T1000 (cell line): ENCODE measurements at regions not wholly inside any gene's neighbourhood (a gene's known extent, or its start where the extent isn't known, plus 50 kb on each side); places are given as distances from the start of the nearest gene placed in this dataset.

Experiments used
- DNase-seq: peaks from one replicate; lab custom pipeline; 2025; ENCODE audit warnings: mixed read lengths; lab: John Stamatoyannopoulos, UW

DNA sequence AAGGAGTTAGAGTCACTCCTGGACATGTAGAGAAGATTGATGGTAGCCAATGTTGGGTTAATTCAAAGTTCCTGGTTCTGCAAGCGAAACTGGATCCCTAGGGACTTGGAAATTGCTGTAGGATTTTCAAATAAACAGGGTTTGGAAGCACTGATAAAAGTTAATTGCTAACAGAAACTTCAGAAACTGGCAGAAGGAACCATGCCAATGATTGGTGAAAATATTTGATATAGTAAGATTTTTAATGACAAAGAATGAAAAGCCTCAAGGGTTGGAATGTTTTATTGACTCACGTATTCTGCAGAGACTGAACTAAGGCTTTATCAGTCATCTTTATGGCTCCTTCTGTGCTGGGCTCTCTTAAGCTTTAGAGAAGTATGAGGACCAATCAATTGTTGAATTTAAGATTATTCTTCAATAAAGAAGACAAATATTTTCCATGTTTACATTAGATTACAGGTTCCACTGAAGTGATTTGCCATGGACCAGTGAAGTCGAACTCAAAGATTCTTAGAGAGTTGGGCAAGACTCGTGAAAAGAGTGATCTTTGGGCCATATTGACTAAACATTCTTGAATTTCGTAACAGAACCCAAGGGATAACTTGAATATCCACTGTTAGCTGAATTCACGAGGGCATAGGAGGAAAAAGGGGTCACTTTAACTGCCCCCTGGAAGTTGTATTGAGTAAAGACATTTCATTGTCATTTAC lies 371.4 kb downstream of the HDGFL1 start:
- no peak for DNase-seq

DNA sequence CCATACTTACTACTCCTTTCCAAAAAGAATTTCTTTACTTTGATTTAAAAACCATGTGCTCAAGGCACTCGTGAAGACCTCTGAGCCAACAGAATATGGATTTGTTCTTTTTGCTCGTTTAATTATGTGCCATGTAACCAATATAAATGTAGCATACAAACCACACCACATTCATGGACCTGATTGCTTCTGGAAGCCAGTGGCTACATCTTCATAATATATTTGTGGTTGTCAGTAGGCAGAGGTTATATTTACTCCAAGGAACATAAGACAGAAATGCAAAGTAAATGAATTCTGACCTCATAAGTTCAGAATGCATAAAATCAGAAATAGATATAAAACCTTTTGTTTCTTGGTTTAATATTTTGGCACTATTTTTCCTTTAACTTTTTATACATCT lies 373.0 kb downstream of the HDGFL1 start:
- DNase-seq: no peak

DNA sequence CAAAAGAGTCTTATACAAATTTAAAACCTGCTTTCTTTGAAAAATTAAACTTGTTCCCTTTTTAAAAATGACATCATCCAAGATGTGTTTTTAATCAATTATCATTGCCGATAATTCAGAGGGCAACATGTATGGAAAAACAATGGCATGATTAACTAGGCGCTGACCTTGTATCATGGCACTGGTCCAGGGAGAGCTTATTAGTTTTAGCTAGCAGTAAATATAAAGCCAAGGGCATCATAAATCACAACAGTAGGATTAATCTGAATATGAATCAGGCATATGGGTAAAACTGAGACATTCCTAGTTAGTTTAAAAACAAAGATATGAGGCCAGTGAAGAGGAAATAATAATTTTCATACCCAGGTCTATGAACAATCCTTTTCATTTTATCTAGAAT lies 374.0 kb downstream of the HDGFL1 start:
- DNase-seq: no peak

DNA sequence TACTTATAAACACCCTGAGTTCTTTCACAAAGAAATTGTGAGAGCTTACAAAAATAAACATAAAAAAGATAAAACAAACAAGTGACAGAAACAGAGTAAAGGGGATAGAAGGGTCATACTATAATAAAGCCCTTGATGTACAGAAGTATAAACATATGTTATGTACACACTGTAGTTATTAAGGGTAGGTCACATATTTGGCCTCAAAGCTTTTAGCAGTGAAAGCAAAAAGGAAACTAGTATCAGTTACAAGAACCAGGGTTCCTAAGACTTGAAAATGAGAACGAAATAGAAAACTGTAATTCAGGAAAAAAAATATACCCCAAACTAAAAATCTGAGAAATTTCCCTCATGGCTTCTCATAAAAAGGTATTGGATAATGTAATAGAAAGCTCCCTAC lies 380.6 kb downstream of the HDGFL1 start:
- no peak for DNase-seq

DNA sequence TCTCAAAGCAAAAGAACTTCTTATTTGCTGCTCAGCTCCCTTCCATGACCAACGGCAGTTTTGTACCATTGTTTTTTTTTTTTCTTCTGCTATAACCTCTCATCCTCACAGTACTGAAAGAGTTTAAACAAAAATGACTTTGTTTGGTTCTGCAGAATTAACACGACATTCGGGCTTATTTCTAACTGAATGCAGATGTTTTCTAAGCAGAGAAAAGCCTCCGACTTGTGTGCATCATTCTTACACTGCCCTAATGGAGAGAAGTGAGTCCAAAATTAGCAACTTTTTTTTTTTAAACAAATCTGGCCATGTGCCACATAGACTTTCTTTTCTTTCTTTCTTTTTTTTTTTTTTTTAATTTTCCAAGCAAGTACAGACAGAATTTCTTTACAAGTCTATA lies 382.7 kb downstream of the HDGFL1 start:
- no peak for DNase-seq

DNA sequence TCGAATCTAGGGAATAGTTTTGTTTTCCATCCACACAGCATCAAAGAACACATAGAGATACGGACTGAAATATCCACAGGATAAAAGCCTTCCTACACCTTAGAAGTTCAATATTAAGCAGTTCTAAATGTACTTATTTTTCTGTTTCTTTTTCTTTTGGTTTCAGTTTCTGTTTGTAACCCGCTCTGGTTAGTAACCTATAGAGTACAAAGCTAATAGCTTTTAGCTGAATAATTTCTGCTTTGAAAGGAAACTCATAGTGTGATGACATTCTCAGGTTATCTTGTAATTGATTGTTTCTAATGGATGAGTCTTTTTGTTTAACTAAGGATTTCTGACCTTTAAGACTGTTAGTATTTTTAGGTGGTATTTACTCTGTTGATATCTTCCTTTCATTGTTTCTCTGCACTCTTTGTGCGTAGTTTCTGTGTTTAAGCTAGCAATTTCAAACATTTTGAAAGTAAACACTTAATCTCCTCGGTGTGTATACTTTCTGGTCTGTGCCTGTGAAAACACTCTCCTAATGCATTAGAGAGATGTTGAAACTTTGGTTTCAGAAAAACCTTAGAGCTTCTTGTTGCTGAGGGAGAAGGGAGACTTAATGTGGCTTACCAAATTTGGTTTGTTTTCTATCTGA lies 385.5 kb downstream of the HDGFL1 start:
- DNase-seq: no peak

DNA sequence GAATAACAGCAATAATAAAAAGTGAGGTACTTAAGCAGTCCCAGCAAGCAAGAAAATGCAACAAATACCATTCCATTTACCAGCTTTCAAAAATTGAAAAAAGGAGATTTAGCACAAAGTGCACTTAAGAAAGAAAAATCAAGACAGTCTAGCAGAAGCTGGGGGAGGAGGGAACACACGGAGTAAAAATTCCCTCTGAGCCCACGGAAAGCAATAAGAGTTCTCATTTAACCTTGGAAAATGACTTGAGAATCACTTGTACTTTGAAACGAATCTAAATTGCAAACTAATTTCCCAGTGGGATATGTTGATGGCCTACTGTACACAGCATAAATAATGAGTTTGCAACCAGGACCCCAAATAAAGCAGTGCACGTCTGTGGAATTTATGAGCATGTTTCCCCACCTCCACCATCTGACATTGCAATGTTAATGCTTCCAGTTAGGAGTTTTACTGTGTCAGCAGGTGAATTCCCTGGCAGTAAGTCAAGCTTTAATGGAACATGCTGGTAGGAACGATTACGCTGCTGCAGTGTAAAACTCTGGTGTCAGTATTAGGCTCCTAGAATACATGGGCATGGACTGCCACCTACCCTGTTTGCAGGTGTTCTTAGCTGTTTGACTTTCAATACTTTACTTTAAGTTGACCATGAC lies 386.8 kb downstream of the HDGFL1 start:
- no peak for DNase-seq

DNA sequence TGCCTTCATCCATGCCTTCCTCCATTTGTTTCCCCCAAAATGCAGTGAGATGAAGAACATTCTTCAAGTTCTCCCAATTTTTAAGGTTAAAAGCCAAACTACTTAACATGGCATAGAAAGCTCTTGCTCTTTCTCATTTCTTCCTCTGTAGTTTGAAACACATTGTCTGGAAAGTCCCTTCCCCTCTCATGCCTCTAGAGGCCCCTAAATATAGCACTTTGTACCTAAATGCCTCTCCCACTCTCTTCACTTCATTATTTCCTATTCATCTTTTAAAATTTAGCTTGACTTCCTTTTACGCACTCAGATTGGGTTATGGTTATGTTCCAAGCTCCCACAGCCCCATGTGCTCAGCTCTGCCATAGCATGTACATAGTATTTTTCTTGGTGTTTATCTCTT lies 389.3 kb downstream of the HDGFL1 start:
- DNase-seq: no peak

DNA sequence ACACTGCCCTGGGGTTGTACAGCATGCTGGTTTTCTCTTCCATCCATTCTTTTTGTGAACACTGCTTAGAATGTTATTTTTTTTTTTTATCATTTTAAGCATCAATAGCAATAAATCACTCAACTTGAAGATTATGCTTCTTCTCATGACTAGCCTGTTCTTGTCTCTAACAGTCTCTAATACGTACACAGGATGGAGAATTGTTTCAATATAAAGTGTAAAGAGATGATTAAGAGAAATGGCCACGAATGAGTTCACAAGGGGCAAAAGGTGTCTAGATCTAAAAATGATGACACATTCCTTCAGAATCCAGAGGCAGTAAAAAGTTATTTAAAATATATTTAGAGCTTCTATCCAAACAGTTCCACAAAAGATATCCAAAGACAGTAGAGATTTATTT lies 390.2 kb downstream of the HDGFL1 start:
- DNase-seq: no peak

DNA sequence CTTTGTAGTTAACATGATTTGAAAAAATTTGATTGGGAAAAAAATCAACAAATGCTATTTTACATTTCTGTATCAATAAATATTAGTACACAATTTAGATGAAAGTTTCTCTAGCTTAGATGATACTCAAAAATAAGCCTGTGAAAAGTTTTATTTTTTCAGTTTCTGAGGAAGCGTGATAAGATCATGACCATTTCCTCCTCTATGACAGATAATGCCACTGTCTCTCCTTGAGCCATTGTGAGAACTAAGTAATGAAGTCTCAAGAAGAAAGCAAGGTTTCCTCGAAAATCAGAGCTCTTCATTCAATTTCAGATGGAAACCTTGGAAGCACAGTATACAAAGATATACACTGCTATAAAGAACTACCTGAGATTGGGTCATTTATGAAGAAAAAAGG lies 395.0 kb downstream of the HDGFL1 start:
- no peak for DNase-seq

DNA sequence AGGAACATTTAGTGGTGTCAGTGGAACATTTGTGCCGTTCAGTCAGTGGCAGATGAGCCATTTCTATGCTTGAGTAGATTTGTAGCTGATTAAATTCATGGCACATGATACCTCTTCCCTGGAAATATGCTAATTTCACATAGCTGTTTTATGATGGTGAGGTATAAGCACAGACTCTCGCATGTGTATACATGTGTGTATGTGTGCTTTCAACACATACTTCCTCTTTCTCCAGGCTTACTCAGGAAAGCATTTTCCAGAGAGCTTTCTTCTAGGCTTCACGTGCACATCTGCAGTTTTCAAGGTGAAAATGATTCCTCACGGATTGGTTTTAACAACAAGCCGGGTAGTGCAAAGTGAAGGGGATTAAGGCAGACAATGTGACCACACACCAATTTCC lies 396.5 kb downstream of the HDGFL1 start:
- DNase-seq: no peak

DNA sequence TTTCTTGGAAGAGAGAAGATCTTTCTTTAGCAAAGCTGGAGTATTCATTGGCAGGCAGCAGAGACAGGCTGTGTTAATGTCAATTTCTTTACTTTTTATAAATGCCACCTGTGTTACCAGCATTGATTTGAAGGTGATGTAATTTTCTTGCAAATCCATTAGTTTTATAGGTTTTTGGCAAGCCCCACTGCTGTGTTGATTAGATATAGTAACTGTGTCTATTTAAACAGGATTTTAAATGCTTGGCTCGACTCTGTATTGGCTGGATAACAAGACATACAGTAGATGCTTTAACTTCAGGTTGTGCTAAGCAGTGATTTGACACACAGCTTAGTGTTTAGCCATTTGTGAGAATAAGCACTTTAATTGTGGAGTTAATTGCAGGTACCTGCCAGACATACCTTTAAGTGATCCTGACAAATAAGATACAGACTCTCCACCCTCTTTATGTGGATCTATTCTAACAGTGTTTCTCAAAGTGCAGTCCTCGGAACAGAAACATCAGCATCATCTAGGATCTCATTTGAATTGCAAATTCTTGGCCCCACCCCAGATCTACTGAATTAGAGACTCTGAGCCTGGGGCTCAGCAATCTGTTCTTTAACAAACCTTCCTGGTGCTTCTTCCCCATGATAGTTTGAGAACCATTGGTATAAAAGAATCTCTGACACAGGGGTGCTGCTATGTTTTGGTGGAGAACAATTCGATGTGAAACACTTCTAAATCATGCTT lies 397.5 kb downstream of the HDGFL1 start:
- DNase-seq: no peak

DNA sequence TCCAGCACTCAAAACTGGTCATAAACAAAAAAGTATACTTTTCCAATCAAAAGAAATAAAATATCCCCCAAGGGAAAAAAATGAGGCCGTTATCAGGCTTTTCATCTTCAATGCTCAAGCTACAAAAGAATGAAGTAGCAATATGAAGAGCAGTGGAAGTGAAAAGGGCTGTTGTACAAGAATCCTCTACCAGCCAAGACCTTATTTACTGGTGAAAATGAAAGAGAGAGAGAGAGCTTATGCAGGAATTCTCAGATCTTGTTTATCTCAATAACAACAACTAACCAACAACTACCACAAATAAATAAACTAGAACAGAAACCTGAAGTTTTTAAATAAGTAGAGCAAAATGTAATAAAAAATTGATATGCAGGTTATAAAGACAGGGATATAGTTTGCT lies 400.6 kb downstream of the HDGFL1 start:
- no peak for DNase-seq

DNA sequence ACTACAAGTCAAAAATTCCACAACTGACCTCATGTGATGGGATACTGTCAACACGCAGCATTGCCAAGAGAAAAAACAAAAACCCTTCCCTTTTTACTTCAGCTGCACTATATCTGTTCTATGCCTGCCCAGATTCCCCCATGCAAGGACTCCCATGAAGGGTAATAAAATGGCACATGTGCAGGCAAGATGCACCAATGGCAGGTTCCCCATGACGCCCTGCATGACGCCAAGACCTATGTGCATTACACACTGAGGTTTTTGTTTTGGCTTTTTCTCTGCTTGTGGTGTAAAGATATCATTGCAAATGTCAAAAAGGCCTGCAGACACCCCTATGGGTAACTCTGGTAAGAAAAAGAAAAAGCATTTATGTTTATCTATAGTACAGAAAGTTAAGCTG lies 403.4 kb downstream of the HDGFL1 start:
- no peak for DNase-seq

DNA sequence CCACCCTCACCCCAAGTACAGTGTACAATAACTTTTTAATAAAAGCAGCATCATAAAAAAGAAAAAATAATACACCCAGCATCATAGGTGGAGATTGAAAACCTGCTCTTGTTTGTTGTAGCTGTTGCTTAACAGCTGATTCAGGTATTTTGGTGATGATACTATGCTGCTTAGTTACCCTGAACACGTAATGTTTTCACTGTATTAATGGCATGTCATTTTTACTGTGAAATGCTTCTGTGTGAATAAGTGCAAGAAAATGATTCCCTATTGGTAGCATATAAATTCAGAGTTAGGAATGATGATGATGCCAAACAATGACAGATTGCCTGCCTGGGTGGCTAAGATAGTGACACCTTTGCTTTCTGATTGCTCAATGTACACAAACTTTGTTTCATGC lies 405.7 kb downstream of the HDGFL1 start:
- no peak for DNase-seq

DNA sequence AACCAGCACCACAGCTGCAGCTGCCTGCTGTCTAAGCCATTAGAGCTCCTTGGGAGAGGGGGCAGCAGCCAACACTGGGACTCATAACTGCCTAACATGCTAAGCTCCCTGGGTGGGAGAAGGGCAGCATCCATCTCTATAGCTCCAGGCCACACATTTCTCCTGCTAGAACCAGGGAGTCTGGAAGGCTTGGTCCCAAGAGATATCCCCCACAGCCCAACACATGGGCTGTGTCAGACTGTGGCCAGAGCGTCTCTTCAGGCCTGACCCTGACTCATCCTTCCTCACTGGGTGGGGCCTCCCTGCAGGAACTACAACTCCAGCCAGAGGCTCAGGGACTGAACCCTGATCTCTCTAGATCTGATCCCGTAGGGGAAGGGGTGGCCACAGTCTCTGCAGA lies 411.1 kb downstream of the HDGFL1 start:
- peak; percentile 60 for DNase-seq

DNA sequence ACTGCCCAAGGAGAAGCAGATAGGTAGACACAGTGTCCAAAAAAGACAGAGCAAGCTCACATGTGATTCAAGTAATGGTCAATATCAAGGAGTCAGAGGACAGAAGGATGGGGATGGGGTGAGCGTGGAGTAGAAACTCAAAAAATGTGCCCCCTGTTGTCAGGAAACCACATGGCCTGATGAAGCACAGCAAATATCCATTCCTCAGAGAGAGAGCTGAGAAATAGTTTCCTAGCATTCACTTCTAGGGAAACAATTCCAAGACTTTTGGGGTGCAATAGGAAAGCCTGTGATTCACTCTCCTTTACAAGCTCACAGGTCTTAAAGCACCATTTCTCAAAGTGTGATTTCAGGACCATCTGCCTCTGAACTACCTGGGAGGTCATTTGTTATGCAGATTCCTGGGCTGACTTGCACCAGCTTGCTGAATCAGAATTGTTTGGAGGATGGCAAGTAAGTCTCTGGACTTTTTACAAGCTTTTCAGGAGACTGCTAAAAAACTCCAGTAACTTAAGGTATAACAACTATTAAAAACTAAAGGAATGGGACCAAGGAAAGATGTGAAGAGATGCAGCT lies 432.8 kb downstream of the HDGFL1 start:
- no peak for DNase-seq

DNA sequence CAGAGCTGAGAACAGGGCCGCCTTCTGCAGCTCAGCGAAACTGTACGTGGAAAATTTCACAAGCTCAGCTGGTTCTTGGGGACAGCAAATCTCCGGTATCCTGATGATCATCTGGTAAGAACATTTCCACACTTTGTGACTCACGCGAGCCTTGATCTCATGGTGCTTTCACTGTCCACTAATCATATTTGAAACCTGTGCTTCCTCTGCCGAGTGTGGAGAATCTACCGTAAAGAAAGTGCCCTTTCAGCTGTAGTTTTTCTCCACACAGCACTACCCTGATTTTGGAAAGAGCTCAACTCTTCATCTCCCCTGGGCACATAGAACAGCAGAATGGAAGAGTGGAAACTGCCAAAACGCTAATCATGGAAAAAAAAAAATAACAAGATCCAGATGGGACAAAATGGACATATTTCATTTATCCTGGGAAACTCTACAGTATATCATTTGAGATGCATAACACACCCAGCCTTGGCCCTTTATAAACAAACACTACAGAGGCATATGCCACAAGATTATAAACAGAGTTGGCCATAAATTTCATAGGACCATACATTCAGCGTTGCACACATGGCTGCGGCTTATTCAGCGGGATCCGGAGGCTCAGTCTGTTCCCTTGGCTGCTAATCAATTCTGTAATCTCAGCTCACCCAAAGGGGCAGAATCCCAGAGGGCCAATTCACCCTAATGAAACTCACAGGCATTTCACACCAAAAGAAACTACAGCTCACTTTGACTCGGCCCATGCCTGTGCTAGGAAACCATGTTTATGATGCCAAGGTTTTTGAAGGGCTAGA lies 434.5 kb downstream of the HDGFL1 start:
- peak; percentile 24 for DNase-seq

DNA sequence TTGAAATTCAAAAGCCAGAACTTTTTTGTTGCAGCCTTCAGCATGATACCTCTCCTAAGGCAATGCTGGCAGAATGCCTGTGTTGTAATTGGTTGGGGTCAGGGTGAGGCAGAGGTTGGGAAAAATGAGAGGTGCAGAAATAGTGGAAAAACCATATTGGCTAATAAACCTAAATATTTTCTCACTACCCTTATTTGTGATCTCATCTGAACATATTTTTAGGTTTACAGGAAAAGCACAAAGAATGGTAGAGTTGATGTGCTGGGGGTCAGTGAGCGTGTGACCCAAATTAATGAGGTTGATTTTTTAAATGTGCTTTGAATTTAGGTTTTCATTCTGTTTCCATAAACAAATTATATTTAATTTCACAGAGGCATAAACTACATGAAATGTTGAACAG lies 437.3 kb downstream of the HDGFL1 start:
- no peak for DNase-seq

DNA sequence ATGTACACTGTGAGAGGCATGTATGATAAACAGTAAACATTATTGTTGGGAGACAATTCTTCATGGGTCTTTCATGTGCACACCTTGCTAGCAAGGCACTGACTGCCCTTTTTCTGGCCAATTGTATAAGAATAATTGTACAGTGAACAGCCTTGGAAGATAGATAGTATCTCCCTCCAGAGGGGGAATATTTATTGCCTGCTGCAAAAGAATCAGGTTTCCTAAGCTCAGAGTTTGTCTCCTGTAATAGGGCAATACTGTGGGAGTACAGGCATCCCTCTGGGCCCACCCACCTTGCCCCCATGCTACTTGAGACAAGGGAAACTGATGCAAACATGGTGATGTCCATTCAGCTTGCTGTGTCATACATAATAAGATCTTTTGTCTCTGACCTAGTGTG lies 442.2 kb downstream of the HDGFL1 start:
- no peak for DNase-seq

DNA sequence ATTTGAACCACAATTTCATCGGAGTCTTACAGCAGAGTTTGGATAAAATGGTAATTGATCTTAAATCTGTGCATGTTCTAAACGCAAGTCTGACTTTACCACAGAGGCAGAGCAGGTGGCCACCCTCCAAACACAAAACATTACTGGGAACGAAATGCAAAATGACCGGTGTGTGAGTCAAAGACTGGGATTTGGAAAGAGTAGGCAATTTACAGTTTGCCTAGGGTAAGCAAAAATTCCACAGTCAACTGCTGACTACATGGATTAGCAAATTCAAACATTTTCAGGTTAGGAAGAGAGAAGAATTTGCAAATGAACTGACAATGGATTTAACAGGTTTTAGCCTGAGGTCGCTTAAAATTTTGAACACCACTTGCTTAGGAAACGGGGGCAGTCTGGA lies 444.4 kb downstream of the HDGFL1 start:
- no peak for DNase-seq

DNA sequence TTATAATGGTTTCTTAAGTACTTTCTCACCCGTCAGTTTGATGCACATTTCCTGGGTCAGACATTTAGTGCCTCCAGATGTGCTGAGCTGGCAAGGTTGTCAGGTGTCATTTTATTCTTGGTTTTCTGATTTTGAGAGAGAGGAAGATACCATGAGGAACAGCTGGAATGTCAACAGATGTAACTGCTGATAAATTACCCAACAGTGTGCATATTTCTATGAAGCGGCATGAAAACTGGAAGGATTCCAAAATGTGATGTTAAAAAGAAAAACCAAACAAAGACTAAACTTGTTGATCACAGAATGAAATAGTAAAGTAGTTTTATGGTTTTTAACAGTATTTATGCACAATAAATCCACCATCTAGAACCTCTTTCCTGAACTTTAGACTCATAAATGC lies 447.3 kb downstream of the HDGFL1 start:
- no peak for DNase-seq
